Fibroblast of mammary gland (primary cell): ENCODE measurements at regions not wholly inside any gene's neighbourhood (a gene's known extent, or its start where the extent isn't known, plus 50 kb on each side); places are given as distances from the start of the nearest gene placed in this dataset.
"Not testable (repeated sequence)": the region's sequence is repeated elsewhere in the genome, so short reads cannot be mapped to it uniquely, and the experiment has no call there.

ENCODE experiments used
- DNase-seq: peaks from one replicate; pipeline ENCODE4 v3.0.0-alpha.2; 2010; ENCODE audit warnings: low read depth
- H3K4me3 ChIP-seq: 2 replicates; pipeline ENCODE4 v1.5.1; 2011; ENCODE audit warnings: low read depth, mild to moderate bottlenecking, low read length, moderate library complexity; ENCODE audit not compliant: control insufficient read depth
- CTCF ChIP-seq: conservative IDR thresholded peaks from 2 replicates; pipeline ENCODE4 v1.5.1; 2011; ENCODE audit warnings: low read depth, low read length, inconsistent platforms; ENCODE audit not compliant: control insufficient read depth, insufficient read depth

GRCh38 chr20:48375804-48376203 lies 452.0 kb downstream of the PREX1 start:
- DNase-seq: no peak
- TF ChIP-seq CTCF: no peak
- H3K4me3 ChIP-seq: no peak overlapping the region

GRCh38 chr20:48374991-48375595 lies 452.7 kb downstream of the PREX1 start:
- no peak overlapping the region for H3K4me3 ChIP-seq
- no peak for DNase-seq

GRCh38 chr20:48374031-48374907 lies 453.5 kb downstream of the PREX1 start:
- not testable (repeated sequence) for H3K4me3 ChIP-seq, DNase-seq

More at GRCh38 chr20:48374991-48375595, 452.7 kb downstream of the PREX1 start:
- TF ChIP-seq CTCF: no peak

GRCh38 chr20:48373555-48373934 lies 454.3 kb downstream of the PREX1 start:
- TF ChIP-seq CTCF: no peak
- DNase-seq: no peak
- no peak overlapping the region for H3K4me3 ChIP-seq

- not testable (repeated sequence) for H3K4me3 ChIP-seq, DNase-seq
These were observed 454.8 kb downstream of the PREX1 start for GRCh38 chr20:48372851-48373554.

GRCh38 chr20:48371211-48371610 lies 456.6 kb downstream of the PREX1 start:
- TF ChIP-seq CTCF: no peak
- DNase-seq: no peak

GRCh38 chr20:48368580-48369021 lies 459.2 kb downstream of the PREX1 start:
- not testable (repeated sequence) for DNase-seq, H3K4me3 ChIP-seq

More at GRCh38 chr20:48371211-48371610, 456.6 kb downstream of the PREX1 start:
- no peak overlapping the region for H3K4me3 ChIP-seq

GRCh38 chr20:48367541-48368358 lies 460.0 kb downstream of the PREX1 start:
- DNase-seq, H3K4me3 ChIP-seq: not testable (repeated sequence)
